HepG2 (cell line): ENCODE measurements at regions not wholly inside any gene's neighbourhood (a gene's known extent, or its start where the extent isn't known, plus 50 kb on each side); places are given as distances from the start of the nearest gene placed in this dataset.

Experiments used
- ATAC-seq: fragments of 200-7000 bp; cut with Tn5 transposase; 3 replicates; pipeline ENCODE4 v1.9.1; 2020; ENCODE audit warnings: mild to moderate bottlenecking, moderate library complexity
- BruUV-seq: library from RNA; stranded (reverse); fragments of 400-500 nt; replicated peaks from 2 replicates; lab custom pipeline; 2021; lab: Mats Ljungman, UMichigan
- CTCF ChIA-PET: fragments of 300-600 bp; formaldehyde crosslinking; extraction: SDS; loops from one replicate; lab custom pipeline; 2021; ENCODE audit warnings: low total read pairs, inconsistent platforms, low intra/inter-chr PET ratio; lab: Yijun Ruan, JAX
- POLR2A ChIA-PET: fragments of 350-600 bp; sonication (Branson Sonifier 250); formaldehyde crosslinking; loops from one replicate; lab custom pipeline; 2020; ENCODE audit warnings: antibody characterized with exemption, inconsistent platforms; lab: Yijun Ruan, JAX
- DNase-seq: peaks from one replicate; pipeline ENCODE4 v3.0.0-alpha.2; 2015; ENCODE audit warnings: low spot score
- FAIRE-seq: peaks from 3 replicates; lab custom pipeline; 2011; peaks lifted over from hg19 to GRCh38; lab: Jason Lieb, UNC
- H2AFZ ChIP-seq: one replicate; pipeline ENCODE4 v1.6.1; 2011; ENCODE audit warnings: low read length, inconsistent platforms
- H3K27ac ChIP-seq: fragments of 300-600 bp; 3 replicates; pipeline ENCODE4 v1.8.0; 2011; ENCODE audit warnings: mixed run types, mild to moderate bottlenecking, mixed read lengths, low read length, inconsistent platforms; ENCODE audit not compliant: insufficient read depth; ENCODE audit errors: extremely low read length
- H3K27me3 ChIP-seq, 2 experiments: fragments of 200-600 bp in 1 of 2; 2 replicates in 1 of 2; 3 replicates in 1 of 2; pipeline versions ENCODE4 v1.6.0 to v1.8.0; 2011; ENCODE audit warnings: low read length in 2 of 2, mild to moderate bottlenecking in 2 of 2, moderate library complexity in 2 of 2, inconsistent platforms in 1 of 2; ENCODE audit not compliant: insufficient read depth in 2 of 2, control insufficient read depth in 1 of 2
- H3K36me3 ChIP-seq, 2 experiments: fragments of 200-600 bp in 1 of 2; replicated peaks in 1 of 2; 2 replicates in 1 of 2; 3 replicates in 1 of 2; pipeline versions ENCODE4 v1.5.1 to v1.8.0; 2011; ENCODE audit warnings: low read length in 2 of 2, inconsistent platforms in 1 of 2; ENCODE audit not compliant: insufficient read depth in 2 of 2, control insufficient read depth in 1 of 2
- H3K4me1 ChIP-seq: 2 replicates; pipeline ENCODE4 v1.5.1; 2012; ENCODE audit warnings: low read length, inconsistent platforms; ENCODE audit not compliant: insufficient read depth
- H3K4me2 ChIP-seq: 2 replicates; pipeline ENCODE4 v1.6.0; 2011; ENCODE audit warnings: low read depth, low read length, inconsistent platforms
- H3K4me3 ChIP-seq, 3 experiments: fragments of 200-600 bp in 1 of 3; sonication (generic), shearing (Covaris generic) in 1 of 3; replicated peaks in 1 of 3; 2 replicates each; pipeline ENCODE4 v1.5.1; 2011 to 2016; ENCODE audit warnings: low read length in 3 of 3, inconsistent platforms in 2 of 3, low read depth in 2 of 3, mild to moderate bottlenecking in 2 of 3, control low read depth in 1 of 3, mixed read lengths in 1 of 3; ENCODE audit not compliant: insufficient read depth in 1 of 3
- H3K79me2 ChIP-seq: one replicate; pipeline ENCODE4 v1.6.1; 2011; ENCODE audit warnings: low read length, inconsistent platforms; ENCODE audit not compliant: insufficient read depth
- H3K9ac ChIP-seq: 2 replicates; pipeline ENCODE4 v1.6.0; 2011; ENCODE audit warnings: mild to moderate bottlenecking, low read depth, low read length, inconsistent platforms; ENCODE audit not compliant: insufficient read depth
- H3K9me3 ChIP-seq: 2 replicates; pipeline ENCODE4 v1.5.1; 2012; ENCODE audit warnings: mild to moderate bottlenecking, low read length
- H4K20me1 ChIP-seq: 2 replicates; pipeline ENCODE4 v1.6.0; 2011; ENCODE audit warnings: inconsistent platforms, mild to moderate bottlenecking, low read length, moderate library complexity; ENCODE audit not compliant: insufficient read depth
- EZH2 ChIP-seq: conservative IDR thresholded peaks from 2 replicates; pipeline ENCODE4 v1.6.1; 2012; ENCODE audit warnings: mild to moderate bottlenecking, low read depth, low read length, moderate library complexity
- KLF15 ChIP-seq: sonication (generic); formaldehyde crosslinking; IDR thresholded peaks from 2 replicates; pipeline ENCODE4 v1.8.1; 2023; ENCODE audit warnings: borderline replicate concordance, mild to moderate bottlenecking, inconsistent platforms, missing genetic modification reagents, mixed read lengths
- MAFK ChIP-seq, 2 experiments: IDR thresholded peaks in 1 of 2; conservative IDR thresholded peaks in 1 of 2; 2 replicates each; pipeline ENCODE4 v1.6.1; 2011; ENCODE audit warnings: improper control_type of control experiment in 2 of 2, low read length in 2 of 2
- ZSCAN25 ChIP-seq: sonication (generic); formaldehyde crosslinking; IDR thresholded peaks from 2 replicates; pipeline ENCODE4 v1.8.0; 2022; ENCODE audit warnings: mild to moderate bottlenecking, missing genetic modification reagents
- WGBS: methylation state at CpG from one replicate; pipeline ENCODE4 v1.1.6; 2017; ENCODE audit warnings: low lambda C conversion rate; 5-methylcytosine and 5-hydroxymethylcytosine counted together
- in situ Hi-C: cut with HindIII; loops from 2 replicates; pipeline ENCODE4 v1.10.0; 2017; ENCODE audit warnings: low pct_unique_long_range_greater_than_20kb; ENCODE audit not compliant: extremely low pct_ligation_motif_present
- intact Hi-C: fragments of 100-400 bp; cut with micrococcal nuclease; formaldehyde crosslinking; loops from one replicate; pipeline ENCODE4 v1.10.0; 2022; ENCODE audit not compliant: unreplicated experiment

- ChIA-PET POLR2A (no interaction called here), CTCF (no interaction called here)
- Histone ChIP-seq H3K4me1 (no peaks in the 10 kb centered on the region), H3K9me3 (peaks cover 40% of the 10 kb centered on the region), H2AFZ (no peak overlapping the region), H3K9ac (no peak overlapping the region), H4K20me1 (no peaks in the 10 kb centered on the region), H3K4me2 (no peak overlapping the region), H3K27me3 (no peaks in the 10 kb centered on the region), H3K36me3 (no peaks in the 10 kb centered on the region), H3K4me3 (no peak overlapping the region), H3K79me2 (no peaks in the 10 kb centered on the region), H3K27ac (no peak overlapping the region)
- in situ Hi-C loops (no loop called here), intact Hi-C loops (no loop called here)
- ATAC-seq (no peak), FAIRE-seq (no peak), DNase-seq (no peak)
- no TSS peak for BruUV-seq
- TF ChIP-seq EZH2: no peak
- 0 out of 4 replicates have a peak, but pooled peaks of 1 of the 2 experiments have one; percentile 1 for TF ChIP-seq MAFK (conservative IDR thresholded peaks at IDR 0.05 in 1 of 2, IDR thresholded peaks at IDR 0.05 in 1 of 2; ENCODE audit: low read length in 2 of 2)
Observed at GRCh38 chr18:55856679-55857078, 268.7 kb upstream of the TCF4 start.

- WGBS: 27% methylated on average over 2 of the region's 2 CpGs
- Histone ChIP-seq H4K20me1 (no peaks in the 10 kb centered on the region), H2AFZ (no peak overlapping the region), H3K9ac (no peak overlapping the region), H3K27me3 (no peaks in the 10 kb centered on the region), H3K36me3 (no peaks in the 10 kb centered on the region), H3K4me2 (no peak overlapping the region), H3K4me3 (no peak overlapping the region), H3K4me1 (no peaks in the 10 kb centered on the region), H3K79me2 (no peaks in the 10 kb centered on the region), H3K27ac (no peak overlapping the region), H3K9me3 (peaks cover 42% of the 10 kb centered on the region)
- no peak for DNase-seq
- TF ChIP-seq ZSCAN25 (CRISPR knock-in tag): no peak
- TF ChIP-seq KLF15: no peak
- no peak for FAIRE-seq
- in situ Hi-C loops (no loop called here), intact Hi-C loops (no loop called here)
- BruUV-seq: no TSS peak
- no peak for ATAC-seq
- ChIA-PET POLR2A (no interaction called here), CTCF (no interaction called here)
Observed at GRCh38 chr18:55856229-55856628, 268.2 kb upstream of the TCF4 start.
